HG03135 (cell line): ENCODE measurements at regions not wholly inside any gene's neighbourhood (a gene's known extent, or its start where the extent isn't known, plus 50 kb on each side); places are given as distances from the start of the nearest gene placed in this dataset.

Source experiments
- ATAC-seq: cut with Tn5 transposase; IDR thresholded peaks from one replicate; pipeline ENCODE4 v1.9.1; 2021; ENCODE audit warnings: mild to moderate bottlenecking, moderate library complexity; ENCODE audit not compliant: unreplicated experiment

- no peak for ATAC-seq
These were observed 429.8 kb upstream of the CDH2 start for GRCh38 chr18:28606686-28607085.

- no peak for ATAC-seq
These were observed 425.5 kb upstream of the CDH2 start for GRCh38 chr18:28602391-28602790.

- ATAC-seq, result no peak
These were observed 417.1 kb upstream of the CDH2 start for GRCh38 chr18:28594034-28594433.

GRCh38 chr18:28588884-28589549 lies 412.1 kb upstream of the CDH2 start:
- ATAC-seq, result no peak

- ATAC-seq, result no peak
These were observed 407.8 kb upstream of the CDH2 start for GRCh38 chr18:28584731-28585130.

- no peak for ATAC-seq
These were observed 405.8 kb upstream of the CDH2 start for GRCh38 chr18:28582724-28583123.

GRCh38 chr18:28581521-28582071 lies 404.7 kb upstream of the CDH2 start:
- ATAC-seq, result no peak

- no peak for ATAC-seq
These were observed 400.0 kb upstream of the CDH2 start for GRCh38 chr18:28576941-28577340.

GRCh38 chr18:28575123-28575522 lies 398.2 kb upstream of the CDH2 start:
- ATAC-seq, result no peak

- no peak for ATAC-seq
These were observed 397.2 kb upstream of the CDH2 start for GRCh38 chr18:28574175-28574574.

GRCh38 chr18:28571929-28572328 lies 395.0 kb upstream of the CDH2 start:
- no peak for ATAC-seq

- ATAC-seq, result no peak
These were observed 383.4 kb upstream of the CDH2 start for GRCh38 chr18:28560331-28560730.

GRCh38 chr18:28559511-28559910 lies 382.6 kb upstream of the CDH2 start:
- no peak for ATAC-seq

GRCh38 chr18:28541934-28542333 lies 365.0 kb upstream of the CDH2 start:
- no peak for ATAC-seq

- no peak for ATAC-seq
These were observed 364.5 kb upstream of the CDH2 start for GRCh38 chr18:28541276-28541930.

GRCh38 chr18:28529644-28530043 lies 352.7 kb upstream of the CDH2 start:
- ATAC-seq, result no peak

- no peak for ATAC-seq
These were observed 349.3 kb upstream of the CDH2 start for GRCh38 chr18:28526196-28526595.

GRCh38 chr18:28523758-28524475 lies 347.0 kb upstream of the CDH2 start:
- ATAC-seq, result no peak

- ATAC-seq, result no peak
These were observed 345.3 kb upstream of the CDH2 start for GRCh38 chr18:28522236-28522635.

GRCh38 chr18:28519997-28520396 lies 343.1 kb upstream of the CDH2 start:
- ATAC-seq, result no peak

GRCh38 chr18:28514699-28515098 lies 337.8 kb upstream of the CDH2 start:
- ATAC-seq, result no peak

GRCh38 chr18:28512357-28512756 lies 335.4 kb upstream of the CDH2 start:
- ATAC-seq, result no peak
